HG03095 (cell line): ENCODE measurements at regions not wholly inside any gene's neighbourhood (a gene's known extent, or its start where the extent isn't known, plus 50 kb on each side); places are given as distances from the start of the nearest gene placed in this dataset.

Source experiments
- ATAC-seq: cut with Tn5 transposase; IDR thresholded peaks from one replicate; pipeline ENCODE4 v1.9.1; 2021; ENCODE audit warnings: moderate library complexity; ENCODE audit not compliant: unreplicated experiment

GRCh38 chr4:156596706-156597329, 374.8 kb downstream of the PDGFC start:
- no peak for ATAC-seq

DNA sequence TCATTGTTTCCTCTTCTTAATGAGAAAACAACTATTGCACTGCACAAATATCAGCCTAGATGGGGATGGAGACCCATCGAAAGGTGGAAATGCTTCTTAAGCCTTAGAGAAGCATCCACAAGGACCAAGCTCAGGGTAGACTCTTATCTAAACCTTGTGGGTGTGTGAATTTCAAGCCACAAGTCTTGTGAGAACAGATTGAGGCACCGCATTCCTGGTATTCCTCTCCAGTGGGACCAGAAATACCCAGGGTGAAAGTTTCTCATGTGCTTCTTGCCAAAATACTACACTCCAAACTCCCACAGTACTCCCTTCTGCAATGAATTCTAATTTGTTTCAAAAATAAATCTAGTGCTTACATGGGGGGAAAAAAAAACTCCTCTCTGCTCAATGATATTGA, 375.6 kb downstream of the PDGFC start:
- ATAC-seq: no peak

DNA sequence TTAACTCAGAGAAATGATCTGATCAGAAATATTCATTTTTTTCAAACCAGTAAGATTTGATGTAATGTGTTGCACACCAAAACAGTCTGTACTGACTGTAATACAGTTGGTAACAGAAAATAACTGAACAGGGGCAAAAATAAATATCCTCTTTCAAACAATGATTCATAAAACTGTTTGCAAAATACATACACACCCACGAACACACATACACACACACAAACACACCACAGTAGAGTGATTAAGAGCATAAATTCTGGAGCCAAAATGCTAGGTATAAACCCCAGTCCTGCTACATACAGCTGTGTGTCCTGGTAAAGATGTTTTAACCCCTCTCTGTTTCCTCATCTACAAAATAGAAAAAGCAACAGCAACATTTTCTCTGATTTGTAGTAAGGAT, 376.6 kb downstream of the PDGFC start:
- no peak for ATAC-seq

DNA sequence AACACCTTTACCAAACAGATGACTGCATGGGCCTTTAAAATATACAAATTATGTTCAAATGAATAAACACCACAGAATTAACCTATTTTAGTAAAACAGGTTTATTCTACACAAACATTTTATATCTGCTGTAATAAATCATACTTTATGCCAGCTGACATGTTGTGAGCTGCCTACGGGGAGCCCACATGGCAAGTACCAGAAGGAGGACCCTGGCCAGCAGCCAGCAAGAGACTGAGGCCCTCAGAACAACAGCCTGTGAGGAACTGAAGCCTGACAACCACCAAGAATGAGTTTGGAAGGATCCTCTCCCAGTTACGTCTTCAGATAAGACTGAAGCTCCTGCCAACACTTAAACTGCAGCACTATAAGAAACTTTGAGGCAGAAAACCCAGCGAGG, 377.0 kb downstream of the PDGFC start:
- no peak for ATAC-seq

DNA sequence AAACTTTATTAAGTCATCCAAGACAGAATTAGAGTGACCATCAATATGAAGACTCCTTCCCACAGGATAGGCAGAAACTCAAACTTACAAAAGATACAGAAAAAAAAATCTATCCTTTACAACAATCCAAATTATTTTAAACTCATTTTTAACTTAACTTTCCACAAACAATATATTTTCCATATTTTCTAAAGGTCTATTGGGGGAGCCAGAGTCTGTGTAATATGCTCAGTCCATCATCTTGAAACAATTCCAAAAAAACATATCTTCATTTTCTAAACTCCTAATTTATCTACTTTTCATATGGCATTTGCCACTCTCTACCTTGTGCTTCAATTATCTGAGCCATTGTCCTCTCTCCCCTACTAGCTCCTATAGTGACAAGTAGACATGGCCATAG, 378.1 kb downstream of the PDGFC start:
- no peak for ATAC-seq

- no peak for ATAC-seq
Measured at GRCh38 chr4:156591679-156592078, 379.9 kb downstream of the PDGFC start.

- ATAC-seq: no peak
Measured at GRCh38 chr4:156584100-156584499, 387.5 kb downstream of the PDGFC start.

DNA sequence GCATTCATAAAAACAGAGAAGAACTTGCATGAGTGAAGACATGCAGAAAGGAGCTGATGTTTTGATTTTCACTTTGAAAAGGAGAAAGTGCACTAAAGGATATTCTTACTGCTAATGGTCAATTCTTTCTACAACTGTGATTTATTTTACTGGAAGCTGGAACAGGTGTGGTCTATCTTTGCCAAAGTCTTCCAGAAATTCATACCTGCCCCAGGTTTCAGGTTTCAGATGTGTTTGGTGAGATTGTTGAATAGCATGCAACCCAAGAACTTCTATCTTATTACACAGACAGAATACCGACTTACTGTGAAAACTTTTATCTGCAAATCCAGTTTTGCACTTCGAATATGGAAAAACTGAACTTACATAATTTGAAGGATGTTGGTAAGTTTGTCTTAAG, 388.3 kb downstream of the PDGFC start:
- ATAC-seq: no peak

GRCh38 chr4:156581282-156582063, 390.1 kb downstream of the PDGFC start:
- ATAC-seq: no peak

GRCh38 chr4:156578713-156579112, 392.9 kb downstream of the PDGFC start:
- no peak for ATAC-seq

DNA sequence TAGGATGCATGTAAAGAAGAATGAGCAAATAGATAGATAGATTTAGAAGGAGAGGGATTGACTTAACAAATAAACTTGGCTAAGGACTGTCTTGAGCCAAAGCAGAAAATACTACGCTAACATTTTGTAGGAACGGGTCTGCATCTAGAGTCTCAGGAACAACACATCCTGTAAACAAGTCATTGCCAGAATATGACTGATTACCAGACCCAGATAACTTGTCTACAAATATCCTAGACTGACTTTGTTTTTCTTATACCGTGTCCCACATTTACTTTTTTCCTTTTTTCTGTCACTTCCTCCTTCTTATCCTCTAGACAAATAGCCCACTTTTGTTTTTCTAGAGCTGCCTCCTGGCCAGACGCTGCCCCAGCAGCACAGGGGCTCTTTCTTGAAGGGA, 393.6 kb downstream of the PDGFC start:
- no peak for ATAC-seq

DNA sequence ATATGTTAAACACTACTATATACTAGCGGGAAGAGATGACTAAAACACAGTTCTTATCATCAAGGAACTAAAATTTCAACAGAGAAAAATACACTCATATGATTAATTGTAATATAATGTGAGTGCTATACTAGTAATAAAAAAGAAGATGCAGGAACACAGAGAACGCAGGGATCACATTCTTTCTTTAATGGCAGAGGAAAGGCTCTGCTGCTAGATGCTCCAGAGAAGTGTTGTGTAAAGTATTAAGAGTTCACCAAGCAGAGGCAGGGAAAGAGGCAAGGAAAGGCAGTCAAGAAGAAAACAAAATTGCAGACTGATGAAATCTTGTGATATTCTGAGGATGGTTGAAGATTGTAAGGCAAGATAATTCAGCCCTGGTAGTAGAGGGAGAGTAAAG, 394.7 kb downstream of the PDGFC start:
- no peak for ATAC-seq

GRCh38 chr4:156575430-156576073, 396.0 kb downstream of the PDGFC start:
- ATAC-seq: no peak

DNA sequence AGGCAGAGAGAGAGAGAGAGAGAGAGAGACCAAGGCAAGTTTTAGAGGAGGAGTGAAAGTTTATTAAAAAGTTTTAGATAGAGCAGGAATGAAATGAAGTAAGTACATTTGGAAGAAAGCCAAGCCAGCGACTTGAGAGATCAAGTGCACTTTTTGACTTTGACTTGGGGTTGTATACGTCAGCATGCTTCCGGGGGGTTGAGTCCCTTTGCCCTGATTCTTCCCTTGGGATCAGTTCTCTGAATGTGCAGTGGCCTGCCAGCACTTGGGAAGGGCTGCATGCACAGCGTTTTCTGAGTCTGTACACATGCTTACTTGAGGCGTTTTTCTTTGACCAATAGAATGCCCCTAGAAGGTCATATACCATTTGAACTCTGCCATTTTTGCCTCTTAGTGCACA, 400.5 kb downstream of the PDGFC start:
- ATAC-seq: no peak

GRCh38 chr4:156569535-156569934, 402.1 kb downstream of the PDGFC start:
- no peak for ATAC-seq

- ATAC-seq: no peak
Measured at GRCh38 chr4:156568484-156568883, 403.1 kb downstream of the PDGFC start.

DNA sequence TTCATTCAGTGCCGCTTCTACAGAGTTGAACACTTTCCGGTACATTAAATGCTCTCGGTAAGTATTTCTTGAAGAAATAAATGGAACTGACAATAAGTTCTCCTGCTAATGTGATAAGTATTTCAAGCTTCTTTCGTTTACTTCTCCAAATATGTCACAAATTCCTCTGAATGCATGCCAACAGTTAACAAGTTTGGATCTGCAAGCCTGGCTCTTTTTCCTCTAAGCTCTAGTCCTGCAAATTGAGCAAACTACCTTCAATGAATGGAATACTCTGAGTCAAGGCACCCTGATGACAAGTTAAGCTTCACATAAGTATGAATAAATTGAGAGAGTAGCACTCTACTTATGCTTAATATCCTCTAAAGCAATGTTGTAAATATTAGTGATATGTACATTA, 403.6 kb downstream of the PDGFC start:
- no peak for ATAC-seq

DNA sequence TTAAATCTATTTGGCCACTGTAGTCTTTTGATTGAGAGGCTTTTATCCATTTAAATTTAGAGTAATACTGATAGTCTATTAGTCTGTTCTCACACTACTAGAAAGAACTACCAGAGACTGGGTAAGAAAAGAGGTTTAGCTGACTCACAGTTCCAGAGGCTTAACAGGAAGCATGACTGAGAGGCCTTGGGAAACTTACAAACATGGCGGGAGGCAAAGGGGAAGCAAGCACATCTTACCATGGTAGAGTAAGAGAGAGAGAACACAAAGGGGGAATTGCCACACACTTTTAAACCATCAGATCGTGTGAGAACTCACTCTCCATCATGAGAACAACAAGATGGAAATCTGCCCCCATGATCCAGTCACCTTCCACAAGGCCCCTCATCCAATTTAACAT, 410.9 kb downstream of the PDGFC start:
- ATAC-seq: no peak

GRCh38 chr4:156559346-156559745, 412.3 kb downstream of the PDGFC start:
- no peak for ATAC-seq

GRCh38 chr4:156558373-156559025, 413.1 kb downstream of the PDGFC start:
- ATAC-seq: no peak

- no peak for ATAC-seq
Measured at GRCh38 chr4:156557920-156558319, 413.7 kb downstream of the PDGFC start.

GRCh38 chr4:156556336-156556735, 415.3 kb downstream of the PDGFC start:
- no peak for ATAC-seq
